Right lobe of liver (tissue), 6 donors: ENCODE measurements at regions not wholly inside any gene's neighbourhood (a gene's known extent, or its start where the extent isn't known, plus 50 kb on each side); places are given as distances from the start of the nearest gene placed in this dataset.

Experiments used
- ATAC-seq, 4 donors: fragments of 200-7000 bp; cut with Tn5 transposase; one replicate each; pipeline ENCODE4 v1.9.1; 2020; ENCODE audit warnings: mild to moderate bottlenecking in 4 of 4, moderate library complexity in 4 of 4
- DNase-seq, 3 donors: peaks; one replicate each; pipeline ENCODE4 v3.0.0-alpha.2; 2020
- H3K27ac ChIP-seq, 3 donors: fragments of 200-600 bp; one replicate each; pipeline ENCODE4 v1.8.0; 2022
- H3K27me3 ChIP-seq, 2 donors: fragments of 200-600 bp; one replicate each; pipeline ENCODE4 v1.8.0; 2022
- H3K36me3 ChIP-seq, 4 donors: fragments of 200-600 bp; sonication (generic) in 1 of 4; one replicate each; pipeline versions ENCODE4 v1.5.1 to v1.8.0; 2017 to 2022; ENCODE audit warnings: control low read depth in 1 of 4
- H3K4me1 ChIP-seq, 4 donors: fragments of 200-600 bp; sonication (generic) in 1 of 4; one replicate each; pipeline versions ENCODE4 v1.5.1 to v1.8.0; 2017 to 2022; ENCODE audit warnings: control low read depth in 1 of 4
- H3K4me3 ChIP-seq, 3 donors: fragments of 200-600 bp; one replicate each; pipeline ENCODE4 v1.8.0; 2022
- H3K9me3 ChIP-seq, 4 donors: fragments of 200-600 bp; sonication (generic) in 1 of 4; one replicate each; pipeline versions ENCODE4 v1.5.1 to v1.8.0; 2017 to 2022; ENCODE audit warnings: control low read depth in 1 of 4
- CTCF ChIP-seq, 4 donors: fragments of 200-600 bp in 3 of 4; fragments of 450-650 bp in 1 of 4; IDR thresholded peaks; one replicate each; pipeline versions ENCODE4 v1.5.1 to v1.8.0; 2016 to 2022; ENCODE audit warnings: antibody characterized with exemption in 4 of 4, mild to moderate bottlenecking in 2 of 4
- POLR2A ChIP-seq: fragments of 450-650 bp; IDR thresholded peaks from one replicate; pipeline ENCODE4 v1.6.1; 2017; ENCODE audit warnings: antibody characterized with exemption, mild to moderate bottlenecking
- WGBS: methylation state at CpG from one replicate; pipeline ENCODE4 v1.1.6; 2018; ENCODE audit warnings: low coverage, low lambda C conversion rate; ENCODE audit not compliant: insufficient coverage; ENCODE audit errors: missing lambda C conversion rate; 5-methylcytosine and 5-hydroxymethylcytosine counted together
- intact Hi-C, 2 donors: fragments of 100-400 bp; cut with DNase I; formaldehyde crosslinking; loops; one replicate each; pipeline versions ENCODE4 v1.11.2 to v1.14.1; 2022
- donor health status: DM: no; HTN: yes; CAD: no.
- donor health status: DM: no; HTN: no; CAD: no.
- donor health status: DM: no; HTN: no; CAD: no.
- donor health status: DM: no; HTN: yes; CAD: no.
- donor health status: DM: no; HTN: yes; CAD: no.

GRCh38 chr5:74216012-74216411, 424.5 kb downstream of the ENC1 start:
- intact Hi-C loops, result no loop called here
- no peak for DNase-seq
- H3K27ac ChIP-seq, result no peak overlapping the region
- no peak for TF ChIP-seq POLR2A
- no peak for TF ChIP-seq CTCF (IDR thresholded peaks at IDR 0.05)
- 77% methylated on average over 1 of the region's 1 CpG for WGBS
- no peaks in the 10 kb centered on the region for H3K4me1 ChIP-seq
- no peak overlapping the region for H3K4me3 ChIP-seq
- H3K9me3 ChIP-seq, result no peaks in the 10 kb centered on the region
- ATAC-seq, result no peak
- H3K27me3 ChIP-seq, result no peaks in the 10 kb centered on the region
- H3K36me3 ChIP-seq, result no peaks in the 10 kb centered on the region

- 35% methylated on average over 2 of the region's 5 CpGs for WGBS
These were observed 428.2 kb downstream of the ENC1 start for GRCh38 chr5:74212336-74212735.

GRCh38 chr5:74209571-74209970, 431.0 kb downstream of the ENC1 start:
- no peak for ATAC-seq
- no peaks in the 10 kb centered on the region for H3K36me3 ChIP-seq
- intact Hi-C loops, result no loop called here
- no peaks in the 10 kb centered on the region for H3K27me3 ChIP-seq
- H3K4me3 ChIP-seq, result no peak overlapping the region
- H3K4me1 ChIP-seq, result no peaks in the 10 kb centered on the region
- 67% methylated on average over 2 of the region's 2 CpGs for WGBS
- H3K9me3 ChIP-seq, result no peaks in the 10 kb centered on the region
- H3K27ac ChIP-seq, result no peak overlapping the region
- no peak for DNase-seq
- no peak for TF ChIP-seq POLR2A
- no peak for TF ChIP-seq CTCF (IDR thresholded peaks at IDR 0.05)

More at GRCh38 chr5:74212336-74212735, 428.2 kb downstream of the ENC1 start:
- no peak for TF ChIP-seq POLR2A
- peak in 1 of 4 donors; percentile 17 for TF ChIP-seq CTCF (IDR thresholded peaks at IDR 0.05)
- Histone ChIP-seq H3K27ac (no peak overlapping the region), H3K27me3 (no peaks in the 10 kb centered on the region), H3K36me3 (no peaks in the 10 kb centered on the region), H3K4me1 (no peaks in the 10 kb centered on the region), H3K9me3 (no peaks in the 10 kb centered on the region), H3K4me3 (no peak overlapping the region)
- DNase-seq (no peak), ATAC-seq (peak in 1 of 4 donors; percentile 13)
- intact Hi-C loops, result no loop called here

GRCh38 chr5:74206579-74207550, 433.7 kb downstream of the ENC1 start:
- Histone ChIP-seq H3K4me1 (no peaks in the 10 kb centered on the region), H3K27ac (no peak overlapping the region), H3K27me3 (no peaks in the 10 kb centered on the region), H3K4me3 (no peak overlapping the region), H3K36me3 (no peaks in the 10 kb centered on the region), H3K9me3 (no peaks in the 10 kb centered on the region)
- 47% methylated on average over 12 of the region's 12 CpGs for WGBS
- no peak for TF ChIP-seq POLR2A
- no peak for TF ChIP-seq CTCF (IDR thresholded peaks at IDR 0.05)
- intact Hi-C loops, result no loop called here
- no peak for ATAC-seq
- DNase-seq, result no peak
